SJSA1 (cell line): ENCODE measurements at regions not wholly inside any gene's neighbourhood (a gene's known extent, or its start where the extent isn't known, plus 50 kb on each side); places are given as distances from the start of the nearest gene placed in this dataset.

ENCODE experiments used
- DNase-seq, 2 experiments: peaks; one replicate each; pipeline ENCODE4 v3.0.0-alpha.2; 2015 to 2020; ENCODE audit warnings: low spot score in 2 of 2, low read depth in 1 of 2
- H3K27ac ChIP-seq: fragments of 250-450 bp; sonication (Bioruptor Pico); 2 replicates; pipeline ENCODE4 v1.5.1; 2020; ENCODE audit warnings: mild to moderate bottlenecking, moderate library complexity
- H3K27me3 ChIP-seq: fragments of 250-450 bp; sonication (Bioruptor Pico); replicated peaks from 2 replicates; pipeline ENCODE4 v1.5.1; 2020; ENCODE audit warnings: mild to moderate bottlenecking, moderate library complexity
- H3K36me3 ChIP-seq: fragments of 250-450 bp; sonication (Bioruptor Pico); 2 replicates; pipeline ENCODE4 v1.5.1; 2020; ENCODE audit warnings: mild to moderate bottlenecking
- H3K4me1 ChIP-seq: fragments of 250-450 bp; sonication (Bioruptor Pico); replicated peaks from 2 replicates; pipeline ENCODE4 v1.6.1; 2021; ENCODE audit warnings: mild to moderate bottlenecking
- H3K4me3 ChIP-seq: fragments of 250-450 bp; sonication (Bioruptor Pico); 2 replicates; pipeline ENCODE4 v1.5.1; 2020; ENCODE audit warnings: mild to moderate bottlenecking
- H3K9me3 ChIP-seq: fragments of 250-450 bp; sonication (Bioruptor Pico); replicated peaks from 2 replicates; pipeline ENCODE4 v1.5.1; 2020; ENCODE audit warnings: mild to moderate bottlenecking

DNA sequence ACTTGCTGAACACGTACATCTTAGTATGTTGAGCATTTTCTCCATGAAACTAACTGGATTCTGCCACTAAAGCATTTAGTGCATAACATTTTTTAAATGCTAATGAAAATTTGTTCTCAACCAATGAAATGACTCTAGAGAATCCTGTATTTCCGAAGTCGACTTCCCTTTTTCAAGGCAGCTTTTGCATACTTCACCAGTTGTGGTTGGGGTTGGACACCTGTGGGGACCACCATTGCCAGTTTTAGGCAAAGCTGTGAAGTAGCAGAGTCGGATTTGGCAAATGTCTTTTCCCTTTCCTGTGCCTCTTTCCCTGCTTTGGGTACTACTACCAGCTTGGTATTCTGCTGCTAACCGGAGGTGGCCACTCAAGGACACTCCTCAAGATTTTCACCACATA lies 349.2 kb downstream of the BCAT1 start:
- peaks cover 13% of the 10 kb centered on the region for H3K4me1 ChIP-seq
- no peaks in the 10 kb centered on the region for H3K9me3 ChIP-seq
- H3K27me3 ChIP-seq, result no peaks in the 10 kb centered on the region
- H3K27ac ChIP-seq, result no peak overlapping the region
- no peak for DNase-seq
- no peaks in the 10 kb centered on the region for H3K36me3 ChIP-seq
- H3K4me3 ChIP-seq, result no peak overlapping the region

DNA sequence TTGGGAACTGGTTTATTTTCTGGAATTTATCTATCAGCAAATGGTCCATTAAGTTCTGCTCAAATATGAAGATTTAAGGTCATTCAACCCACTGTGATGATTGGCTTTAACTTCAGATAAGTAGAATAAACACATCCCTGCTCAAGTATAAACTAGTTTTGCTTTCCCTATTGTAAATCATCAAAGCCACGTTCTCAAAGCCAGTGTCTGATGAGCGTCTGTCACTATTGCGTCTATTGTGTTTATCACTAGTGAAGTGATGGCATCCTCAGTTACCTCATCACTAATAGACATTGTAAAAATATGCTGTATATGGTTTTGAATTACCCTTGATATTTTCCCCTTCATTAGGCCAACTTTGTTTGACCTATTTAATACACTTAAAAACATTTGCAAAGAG lies 351.3 kb downstream of the BCAT1 start:
- Histone ChIP-seq H3K4me3 (no peak overlapping the region), H3K4me1 (peaks cover 13% of the 10 kb centered on the region), H3K27ac (no peak overlapping the region), H3K9me3 (no peaks in the 10 kb centered on the region), H3K27me3 (no peaks in the 10 kb centered on the region), H3K36me3 (no peaks in the 10 kb centered on the region)
- DNase-seq, result no peak

DNA sequence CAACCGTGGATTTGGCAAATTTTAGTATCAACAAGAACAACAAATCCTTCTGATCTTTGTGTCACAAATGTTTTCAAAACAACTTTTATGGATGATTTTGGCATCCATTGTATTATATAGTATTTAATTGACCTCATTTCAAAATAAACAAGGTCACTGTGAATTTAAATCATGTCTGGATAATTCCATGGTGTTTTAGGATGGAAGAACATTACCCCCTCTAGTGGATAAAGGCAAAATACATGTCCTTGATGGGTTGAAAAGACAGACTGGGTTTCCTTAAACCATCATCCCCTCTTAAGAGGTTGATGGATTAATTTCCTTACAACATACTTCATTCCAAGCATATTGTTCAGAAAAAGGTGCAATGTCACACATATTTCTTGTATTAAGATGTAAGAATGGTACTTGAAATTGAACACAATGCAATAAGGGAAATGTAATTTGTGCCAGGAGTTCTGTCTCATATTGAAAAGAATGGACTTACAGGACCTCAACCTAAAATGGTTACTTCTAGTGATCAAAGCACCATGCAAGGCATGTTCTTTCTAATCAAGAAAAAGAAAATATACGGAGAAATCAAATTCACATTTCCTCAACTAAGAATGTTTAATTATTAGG lies 352.0 kb downstream of the BCAT1 start:
- H3K36me3 ChIP-seq, result no peaks in the 10 kb centered on the region
- H3K4me3 ChIP-seq, result no peak overlapping the region
- peak in 1 of 2 experiments; percentile 31 for DNase-seq

DNA sequence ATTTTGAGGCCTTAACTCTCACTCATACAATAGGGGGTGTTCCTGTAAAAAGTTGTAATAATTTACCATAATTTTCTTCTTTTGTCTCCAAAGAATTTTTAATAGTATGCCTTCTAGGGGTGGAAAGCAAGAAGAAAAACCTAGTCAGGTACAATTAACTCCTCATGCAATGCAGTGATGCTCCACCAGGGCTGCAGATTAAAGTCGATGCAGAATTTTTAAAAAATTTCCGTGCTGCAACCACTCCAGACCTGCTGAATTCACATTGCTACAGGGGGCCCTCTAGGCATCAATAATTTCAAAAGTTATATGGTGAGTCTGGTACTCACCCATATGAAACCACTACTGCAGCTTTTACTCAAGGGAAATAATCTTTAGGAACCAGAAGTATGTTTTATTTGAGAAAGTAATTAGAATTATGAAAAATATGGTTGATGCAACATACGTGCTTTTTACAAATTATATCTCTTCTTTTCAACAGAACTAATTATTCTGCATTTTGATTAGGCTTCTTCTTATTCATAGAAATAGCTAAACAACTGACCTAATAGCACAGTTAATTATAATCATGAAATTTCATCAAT lies 353.2 kb downstream of the BCAT1 start:
- Histone ChIP-seq H3K4me3 (no peak overlapping the region), H3K36me3 (no peaks in the 10 kb centered on the region), H3K9me3 (no peaks in the 10 kb centered on the region), H3K4me1 (peaks cover 7% of the 10 kb centered on the region), H3K27me3 (no peaks in the 10 kb centered on the region), H3K27ac (no peak overlapping the region)
- DNase-seq, result peak in 1 of 2 experiments; percentile 16

More for the DNA sequence above, 352.0 kb downstream of the BCAT1 start:
- H3K4me1 ChIP-seq, result peaks cover 13% of the 10 kb centered on the region
- H3K27me3 ChIP-seq, result no peaks in the 10 kb centered on the region
- no peak overlapping the region for H3K27ac ChIP-seq
- no peaks in the 10 kb centered on the region for H3K9me3 ChIP-seq

DNA sequence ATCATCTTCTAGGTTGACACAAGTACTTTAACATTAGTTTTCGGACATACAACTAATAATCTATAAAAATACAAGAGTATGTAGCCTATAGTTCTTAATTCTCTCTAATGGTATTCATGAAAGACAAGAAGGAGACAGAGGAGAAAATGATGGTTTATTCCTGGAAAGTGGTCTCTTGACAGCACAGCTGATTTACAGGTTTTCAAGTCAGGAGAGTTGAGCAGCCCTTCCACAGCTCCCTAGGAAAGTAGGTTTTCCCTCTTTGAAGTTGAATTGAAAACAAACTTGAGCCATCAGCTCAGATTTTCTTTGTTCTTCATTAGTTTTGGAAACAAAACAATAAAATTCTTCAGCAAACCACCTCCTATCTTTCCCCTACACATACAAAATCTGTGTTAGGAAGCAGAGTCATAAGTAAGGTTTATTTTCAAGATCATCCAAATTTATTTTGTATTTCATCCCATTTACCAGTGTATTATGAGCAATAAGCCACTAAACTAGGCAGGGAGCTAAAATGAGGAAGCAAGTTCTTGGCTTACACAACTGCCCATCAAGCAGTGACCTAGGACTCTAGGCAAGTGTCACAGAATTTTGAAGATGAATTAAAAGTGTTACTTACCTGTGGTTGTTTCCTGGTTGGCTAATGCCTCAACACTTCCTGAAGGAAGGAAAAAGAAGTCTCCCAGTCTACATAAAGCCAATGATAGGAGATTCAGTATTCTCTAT lies 357.0 kb downstream of the BCAT1 start:
- Histone ChIP-seq H3K27me3 (no peaks in the 10 kb centered on the region), H3K4me3 (no peak overlapping the region), H3K4me1 (no peaks in the 10 kb centered on the region), H3K36me3 (no peaks in the 10 kb centered on the region), H3K27ac (no peak overlapping the region), H3K9me3 (no peaks in the 10 kb centered on the region)
- no peak for DNase-seq

DNA sequence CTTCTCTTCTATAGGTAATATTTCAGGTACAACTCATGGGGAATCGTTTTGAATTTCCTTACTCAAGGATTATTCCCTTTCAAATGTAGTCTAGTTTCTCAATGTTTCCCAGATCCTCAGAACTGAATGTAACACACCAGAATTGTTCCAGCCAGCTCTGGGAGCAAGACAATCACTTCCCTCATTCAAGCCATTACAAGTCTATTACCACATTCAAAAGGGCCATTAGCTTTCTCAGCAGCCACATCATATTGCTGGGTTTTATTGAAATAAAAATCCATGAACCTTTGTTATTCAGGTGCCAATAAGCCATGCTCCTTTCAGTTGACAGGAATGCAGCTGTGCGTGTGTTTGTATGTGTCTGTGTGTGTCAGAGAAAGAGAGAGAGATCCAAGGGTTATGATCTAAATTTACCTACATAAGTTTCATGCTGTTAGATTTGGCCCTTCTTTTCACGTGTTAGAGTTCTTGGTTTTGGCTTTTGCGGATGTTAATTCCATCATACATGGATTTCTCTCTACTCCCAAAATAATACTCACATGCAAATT lies 357.7 kb downstream of the BCAT1 start:
- Histone ChIP-seq H3K4me1 (no peaks in the 10 kb centered on the region), H3K27ac (no peak overlapping the region), H3K36me3 (no peaks in the 10 kb centered on the region), H3K4me3 (no peak overlapping the region), H3K27me3 (no peaks in the 10 kb centered on the region), H3K9me3 (no peaks in the 10 kb centered on the region)
- no peak for DNase-seq

DNA sequence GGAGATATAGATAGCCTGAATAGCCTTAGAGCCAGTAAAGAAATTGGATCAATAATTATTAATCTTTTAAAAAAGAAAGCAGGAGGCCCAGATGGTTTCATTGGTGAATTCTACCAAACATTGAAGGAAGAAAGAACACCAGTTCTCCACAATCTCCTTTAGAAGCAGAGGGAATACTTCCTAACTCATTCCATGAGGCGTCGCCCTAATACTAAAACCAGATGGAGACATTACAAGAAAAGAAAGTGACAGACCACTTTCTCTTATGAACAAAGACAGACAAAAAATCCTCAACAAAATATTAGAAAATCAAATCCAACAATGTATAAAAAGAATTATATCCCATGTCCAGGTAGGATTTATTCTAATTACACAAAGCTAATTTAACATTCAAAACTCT lies 362.6 kb downstream of the BCAT1 start:
- Histone ChIP-seq H3K27ac (no peak overlapping the region), H3K4me1 (no peaks in the 10 kb centered on the region), H3K4me3 (no peak overlapping the region), H3K9me3 (no peaks in the 10 kb centered on the region), H3K27me3 (no peaks in the 10 kb centered on the region), H3K36me3 (no peaks in the 10 kb centered on the region)
- no peak for DNase-seq

DNA sequence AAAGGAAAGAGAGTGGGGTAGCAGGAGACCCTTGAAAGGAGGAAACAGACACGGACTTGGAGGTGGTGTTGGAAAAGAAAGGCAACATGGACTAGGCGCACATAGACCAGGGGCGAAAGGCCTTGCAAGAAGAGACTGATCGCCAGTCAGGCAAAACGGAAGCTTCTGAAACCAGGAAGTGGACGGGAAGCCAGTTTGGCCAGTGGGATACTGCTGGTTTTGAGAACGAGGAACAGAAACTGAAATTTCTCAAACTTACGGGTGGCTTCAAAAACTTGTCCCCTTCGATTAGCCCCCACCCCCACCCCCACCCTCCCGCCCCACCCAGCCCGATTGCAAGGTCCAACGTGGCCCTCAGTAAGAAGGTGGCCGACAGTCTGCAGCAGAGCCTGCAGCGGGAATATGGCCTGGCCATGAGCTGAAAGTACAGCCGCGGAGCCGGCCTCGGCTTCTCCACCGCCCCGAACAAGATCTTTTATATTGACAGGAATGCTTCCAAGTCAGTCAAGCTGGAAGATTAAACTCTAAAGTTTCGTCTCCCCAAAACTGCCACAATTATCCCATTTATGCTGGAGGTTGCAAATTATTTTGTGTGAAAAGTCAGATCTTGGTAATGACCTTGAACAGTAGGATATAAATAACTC lies 364.7 kb downstream of the BCAT1 start:
- no peaks in the 10 kb centered on the region for H3K9me3 ChIP-seq
- DNase-seq, result no peak
- no peak overlapping the region for H3K4me3 ChIP-seq
- no peak overlapping the region for H3K27ac ChIP-seq
- H3K27me3 ChIP-seq, result no peaks in the 10 kb centered on the region
- no peaks in the 10 kb centered on the region for H3K4me1 ChIP-seq
- H3K36me3 ChIP-seq, result no peaks in the 10 kb centered on the region

DNA sequence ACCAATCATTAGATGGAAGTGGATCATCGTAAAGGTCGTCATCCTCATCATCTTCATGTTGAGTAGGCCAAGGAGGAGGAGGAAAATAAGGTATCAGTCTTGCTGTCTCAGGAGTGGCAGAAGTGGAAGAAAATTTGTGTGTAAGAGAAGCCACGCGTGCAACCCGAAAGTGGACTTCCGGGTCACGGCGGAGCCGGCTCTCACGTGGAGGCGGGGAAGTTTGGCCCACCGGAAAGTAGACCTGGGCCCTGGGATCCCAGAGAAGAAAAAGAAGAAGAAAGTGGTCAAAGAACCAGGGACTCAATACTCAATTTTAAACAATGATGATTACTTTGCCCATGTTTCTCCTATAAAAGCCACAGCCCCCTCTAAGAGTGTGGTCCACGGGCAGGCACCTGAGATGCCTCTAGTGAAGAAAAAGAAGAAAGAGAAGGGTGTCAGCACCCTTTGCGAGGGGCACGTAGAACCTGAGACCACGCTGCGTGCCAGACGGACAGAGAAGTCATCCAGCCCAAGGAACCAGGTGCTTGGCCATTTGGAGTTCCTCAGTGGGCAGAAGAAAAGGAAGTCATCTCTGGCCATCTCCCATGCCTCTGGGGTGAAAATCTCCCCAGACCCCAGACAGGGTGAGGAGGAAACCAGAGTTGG lies 365.8 kb downstream of the BCAT1 start:
- H3K36me3 ChIP-seq, result no peaks in the 10 kb centered on the region
- no peaks in the 10 kb centered on the region for H3K27me3 ChIP-seq
- H3K9me3 ChIP-seq, result no peaks in the 10 kb centered on the region
- H3K4me1 ChIP-seq, result no peaks in the 10 kb centered on the region
- H3K27ac ChIP-seq, result no peak overlapping the region
- no peak overlapping the region for H3K4me3 ChIP-seq
- DNase-seq, result no peak

DNA sequence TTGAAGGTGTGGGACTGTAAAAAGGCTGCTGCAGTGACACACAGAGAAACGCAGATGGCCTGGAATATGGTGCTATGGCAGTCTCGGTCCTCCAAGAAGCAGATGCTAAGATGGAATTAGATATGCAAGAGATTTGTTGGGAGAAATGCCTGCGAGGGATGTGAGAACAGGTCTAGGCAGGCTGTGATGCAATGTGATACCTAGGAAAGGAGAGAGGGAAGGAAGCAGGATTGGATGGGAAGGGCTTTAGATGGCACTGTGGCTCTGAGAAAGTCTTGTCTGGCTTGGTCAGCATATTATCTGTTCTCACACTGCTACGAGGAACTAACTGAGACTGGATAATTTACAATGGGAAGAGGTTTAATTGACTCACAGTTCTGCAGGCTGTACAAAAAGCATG lies 374.4 kb downstream of the BCAT1 start:
- Histone ChIP-seq H3K36me3 (no peaks in the 10 kb centered on the region), H3K27me3 (no peaks in the 10 kb centered on the region), H3K4me3 (no peak overlapping the region), H3K4me1 (no peaks in the 10 kb centered on the region), H3K27ac (no peak overlapping the region), H3K9me3 (no peaks in the 10 kb centered on the region)
- DNase-seq, result no peak

DNA sequence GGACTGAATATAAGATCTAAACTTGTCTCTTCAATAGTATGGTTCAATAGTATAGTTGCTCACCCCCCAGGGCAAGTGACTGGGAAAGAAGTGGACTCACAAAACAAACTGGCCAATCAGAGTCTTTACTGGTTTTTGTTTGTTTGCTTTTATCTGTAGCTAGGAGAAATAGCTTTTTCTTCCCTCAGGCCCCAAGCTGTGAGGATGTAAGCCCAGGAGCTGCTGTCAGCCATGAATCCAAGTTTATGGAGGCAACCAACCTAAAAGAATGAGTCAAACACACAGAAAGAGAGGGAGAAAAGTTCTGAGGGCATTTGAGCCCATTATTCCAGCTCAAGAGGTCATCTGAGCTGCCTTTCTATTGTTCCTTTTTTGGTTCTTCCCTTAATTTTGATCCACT lies 375.3 kb downstream of the BCAT1 start:
- H3K9me3 ChIP-seq, result no peaks in the 10 kb centered on the region
- no peak overlapping the region for H3K4me3 ChIP-seq
- no peaks in the 10 kb centered on the region for H3K36me3 ChIP-seq
- H3K27ac ChIP-seq, result no peak overlapping the region
- no peaks in the 10 kb centered on the region for H3K27me3 ChIP-seq
- H3K4me1 ChIP-seq, result no peaks in the 10 kb centered on the region
- DNase-seq, result no peak

DNA sequence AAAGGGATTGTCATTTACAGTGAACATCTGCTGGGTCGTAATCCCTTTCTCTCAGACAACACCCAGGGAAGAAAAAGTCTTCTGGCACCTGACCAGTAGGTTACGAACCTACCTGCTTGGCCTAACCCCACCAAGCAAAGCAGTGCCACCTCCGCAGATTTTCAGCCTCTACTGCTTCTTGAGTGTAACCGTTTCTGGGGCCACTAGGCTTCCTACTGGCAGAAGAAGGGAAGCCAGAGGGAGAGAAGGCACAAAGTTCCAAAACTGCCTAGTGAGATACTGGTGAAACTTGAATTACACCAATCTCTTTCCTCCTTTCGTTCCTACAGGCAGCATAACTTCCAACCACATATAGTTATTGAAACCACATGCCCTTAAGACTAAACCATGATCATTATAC lies 383.6 kb downstream of the BCAT1 start:
- H3K4me1 ChIP-seq, result peaks cover 14% of the 10 kb centered on the region
- no peak for DNase-seq
- no peaks in the 10 kb centered on the region for H3K27me3 ChIP-seq
- 0 out of 2 replicates have a peak, but pooled peaks cover 6% of the 10 kb centered on the region for H3K36me3 ChIP-seq
- no peak overlapping the region for H3K4me3 ChIP-seq
- H3K27ac ChIP-seq, result no peak overlapping the region
- H3K9me3 ChIP-seq, result no peaks in the 10 kb centered on the region

DNA sequence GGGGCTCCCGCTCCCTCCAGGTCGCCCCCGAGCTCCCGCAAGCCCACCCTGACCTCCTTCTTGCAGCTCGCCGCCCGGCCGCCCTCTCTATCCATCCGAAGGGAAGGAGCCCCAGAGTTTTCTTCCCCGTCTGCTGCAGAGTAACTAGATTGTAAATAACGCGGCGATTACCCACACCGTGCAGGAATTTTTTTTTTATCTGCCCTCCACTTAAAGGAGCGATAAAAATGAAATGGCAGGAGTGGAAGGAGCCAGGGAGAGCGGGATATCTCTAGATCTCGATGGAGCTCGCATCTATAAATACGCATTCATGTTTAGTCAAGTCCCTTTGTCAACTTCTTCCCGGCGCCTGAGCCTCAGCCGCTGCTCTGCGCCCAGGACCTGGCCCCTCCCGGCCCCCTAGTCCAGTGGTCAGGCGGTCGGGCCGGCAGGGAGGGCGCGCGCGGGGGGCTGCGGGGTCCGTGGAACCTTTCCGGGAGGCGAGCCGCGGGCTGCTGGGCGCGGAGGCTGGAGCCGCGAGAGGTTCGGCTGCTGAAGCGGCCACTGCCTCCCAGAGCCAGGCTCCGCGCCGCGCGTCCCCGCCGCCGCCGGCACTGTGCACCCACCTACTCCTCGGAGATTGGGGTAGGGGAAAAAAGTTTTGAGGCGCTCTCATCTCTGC lies 386.0 kb downstream of the BCAT1 start:
- Histone ChIP-seq H3K27ac (peak overlapping the region; percentile 14; the same call in 1 of the 2 replicates), H3K36me3 (0 out of 2 replicates have a peak, but pooled peaks cover 6% of the 10 kb centered on the region), H3K4me1 (peaks cover 23% of the 10 kb centered on the region), H3K9me3 (no peaks in the 10 kb centered on the region), H3K27me3 (no peaks in the 10 kb centered on the region), H3K4me3 (peak overlapping the region; percentile 57)
- peak; percentile 52 to 75 for DNase-seq
